ENCODE measurements at regions not wholly inside any gene's neighbourhood (a gene's known extent, or its start where the extent isn't known, plus 50 kb on each side); places are given as distances from the start of the nearest gene placed in this dataset.

DNA sequence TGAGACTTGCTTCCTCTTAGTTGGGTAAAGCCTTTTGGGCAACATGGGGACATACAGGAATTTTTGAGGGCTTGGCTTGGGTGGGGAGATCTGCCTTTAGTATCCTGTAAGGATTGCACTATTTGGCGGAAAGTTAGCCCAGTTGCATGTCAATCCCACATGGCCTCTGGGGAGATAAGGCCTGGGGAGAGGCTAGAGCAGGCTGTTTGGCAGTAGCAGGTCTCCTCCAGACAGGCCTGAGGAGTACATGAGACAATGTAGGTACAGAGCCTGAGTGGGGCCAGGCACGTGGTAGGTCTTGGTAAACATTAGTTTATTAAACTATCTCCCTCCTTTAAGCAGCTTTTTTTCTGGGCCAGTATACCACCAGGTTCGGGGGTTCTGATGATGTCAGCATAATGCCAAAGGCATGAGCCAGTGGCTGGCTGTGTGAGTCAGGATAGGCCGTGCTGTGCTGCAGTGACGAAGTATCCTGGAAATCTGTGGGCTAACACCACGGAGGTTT lies 147.9 kb downstream of the VEGFA start:
- H3K9me3 ChIP-seq (replicated peaks; ENCODE audit: control insufficient read depth, insufficient read depth, low read length), result no peaks in the 10 kb centered on the region
- no peak overlapping the region for H2AFZ ChIP-seq (ENCODE audit: low read depth, low read length)
- no peak overlapping the region for H3K4me2 ChIP-seq (ENCODE audit: insufficient read depth, low read length)
- H3K4me1 ChIP-seq (ENCODE audit: control insufficient read depth, extremely low read depth, insufficient read depth, low read length), result no peaks in the 10 kb centered on the region
- dilution Hi-C loops (cut with MboI; ENCODE audit: extremely low pct_ligation_motif_present, low sequenced_read_pairs), result no loop called here
- no peak for TF ChIP-seq CTCF (IDR thresholded peaks at IDR 0.05; ENCODE audit: extremely low read depth in 1 of 2, insufficient read depth in 1 of 2, low read depth in 1 of 2, low read length in 2 of 2)
- TF ChIP-seq, protein P1, sequence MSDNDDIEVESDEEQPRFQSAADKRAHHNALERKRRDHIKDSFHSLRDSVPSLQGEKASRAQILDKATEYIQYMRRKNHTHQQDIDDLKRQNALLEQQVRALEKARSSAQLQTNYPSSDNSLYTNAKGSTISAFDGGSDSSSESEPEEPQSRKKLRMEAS (IDR thresholded peaks at IDR 0.05; ENCODE audit: insufficient read depth, insufficient read length), result no peak
- TF ChIP-seq POLR2A (IDR thresholded peaks at IDR 0.05; ENCODE audit: low read depth, low read length), result no peak
- no peak for TF ChIP-seq GATA2 (IDR thresholded peaks at IDR 0.05; ENCODE audit: insufficient read depth, insufficient read length, low read depth, low read length)
- TF ChIP-seq MYC (IDR thresholded peaks at IDR 0.05; ENCODE audit: low read depth, low read length), result no peak
- TF ChIP-seq POLR2AphosphoS5 (IDR thresholded peaks at IDR 0.05; ENCODE audit: insufficient read depth, low read depth, low read length), result no peak
- TF ChIP-seq EZH2 (IDR thresholded peaks at IDR 0.05; ENCODE audit: borderline replicate concordance, low read depth, low read length, severe bottlenecking), result no peak
- TF ChIP-seq FOS (IDR thresholded peaks at IDR 0.05; ENCODE audit: borderline replicate concordance, insufficient read depth, low read length), result no peak
- TF ChIP-seq JUN (IDR thresholded peaks at IDR 0.05; ENCODE audit: borderline replicate concordance, insufficient read depth, insufficient read length, low read depth), result no peak
- H3K36me3 ChIP-seq (ENCODE audit: control insufficient read depth in 2 of 2, extremely low read depth in 1 of 2, insufficient read depth in 2 of 2, low read length in 2 of 2), result no peaks in the 10 kb centered on the region
- CTCF ChIA-PET, result no interaction called here
- intact Hi-C loops (cut with micrococcal nuclease), result no loop called here
- FAIRE-seq, result no peak
- no peaks in the 10 kb centered on the region for H3K9me1 ChIP-seq (replicated peaks; ENCODE audit: control insufficient read depth, extremely low read depth, insufficient read depth, low read length)
- H4K20me1 ChIP-seq (replicated peaks; ENCODE audit: control insufficient read depth, extremely low read depth, insufficient read depth, low read length), result no peaks in the 10 kb centered on the region
- H3K9ac ChIP-seq (replicated peaks; ENCODE audit: extremely low read depth, insufficient read depth, low read length), result no peak overlapping the region
- DNase-seq (ENCODE audit: low read depth, low spot score), result no peak
- no TSS peak for BruUV-seq (replicated peaks)
- H3K79me2 ChIP-seq (ENCODE audit: control insufficient read depth, insufficient read depth, low read length), result no peaks in the 10 kb centered on the region
- no peak overlapping the region for H3K4me3 ChIP-seq (replicated peaks in 1 of 3; ENCODE audit: insufficient read depth in 1 of 3, low read depth in 1 of 3, low read length in 3 of 3)
- H3K27me3 ChIP-seq (ENCODE audit: control insufficient read depth in 2 of 2, insufficient read depth in 2 of 2, low read length in 2 of 2), result no peaks in the 10 kb centered on the region
- POLR2A ChIA-PET, result no interaction called here
- no peak overlapping the region for H3K27ac ChIP-seq (ENCODE audit: insufficient read depth, low read depth, low read length)

Data from endothelial cell of umbilical vein (primary cell).